ENCODE measurements at regions not wholly inside any gene's neighbourhood (a gene's known extent, or its start where the extent isn't known, plus 50 kb on each side); places are given as distances from the start of the nearest gene placed in this dataset.

DNA sequence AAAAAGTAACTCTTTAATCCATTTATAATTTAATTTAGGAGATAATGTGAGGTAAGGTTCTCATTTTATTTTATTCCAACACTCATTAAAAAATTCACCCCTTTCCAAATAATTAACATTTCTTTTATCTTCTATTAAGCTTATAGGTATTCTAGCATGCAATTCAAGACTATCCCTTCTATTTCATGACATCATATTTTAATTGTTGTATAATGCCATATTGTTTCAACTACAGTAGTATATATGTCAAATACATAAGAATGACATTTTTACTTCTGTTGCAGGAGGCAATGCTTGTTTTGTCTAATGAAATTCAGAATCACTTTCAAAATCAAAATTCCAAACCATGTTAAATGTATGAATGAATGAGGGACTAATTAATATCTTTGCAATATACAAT is 76.2 kb downstream of the MAFB start:
- TF ChIP-seq, protein P1, sequence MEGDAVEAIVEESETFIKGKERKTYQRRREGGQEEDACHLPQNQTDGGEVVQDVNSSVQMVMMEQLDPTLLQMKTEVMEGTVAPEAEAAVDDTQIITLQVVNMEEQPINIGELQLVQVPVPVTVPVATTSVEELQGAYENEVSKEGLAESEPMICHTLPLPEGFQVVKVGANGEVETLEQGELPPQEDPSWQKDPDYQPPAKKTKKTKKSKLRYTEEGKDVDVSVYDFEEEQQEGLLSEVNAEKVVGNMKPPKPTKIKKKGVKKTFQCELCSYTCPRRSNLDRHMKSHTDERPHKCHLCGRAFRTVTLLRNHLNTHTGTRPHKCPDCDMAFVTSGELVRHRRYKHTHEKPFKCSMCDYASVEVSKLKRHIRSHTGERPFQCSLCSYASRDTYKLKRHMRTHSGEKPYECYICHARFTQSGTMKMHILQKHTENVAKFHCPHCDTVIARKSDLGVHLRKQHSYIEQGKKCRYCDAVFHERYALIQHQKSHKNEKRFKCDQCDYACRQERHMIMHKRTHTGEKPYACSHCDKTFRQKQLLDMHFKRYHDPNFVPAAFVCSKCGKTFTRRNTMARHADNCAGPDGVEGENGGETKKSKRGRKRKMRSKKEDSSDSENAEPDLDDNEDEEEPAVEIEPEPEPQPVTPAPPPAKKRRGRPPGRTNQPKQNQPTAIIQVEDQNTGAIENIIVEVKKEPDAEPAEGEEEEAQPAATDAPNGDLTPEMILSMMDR (IDR thresholded peaks at IDR 0.05) = no peak
- TF ChIP-seq POLR2A (IDR thresholded peaks at IDR 0.05) = no peak
